Calu3 (cell line): ENCODE measurements at regions not wholly inside any gene's neighbourhood (a gene's known extent, or its start where the extent isn't known, plus 50 kb on each side); places are given as distances from the start of the nearest gene placed in this dataset.
"Not testable (repeated sequence)": the region's sequence is repeated elsewhere in the genome, so short reads cannot be mapped to it uniquely, and the experiment has no call there.

Experiments
- BruUV-seq: library from RNA; stranded (reverse); fragments of 400-500 nt; replicated peaks from 2 replicates; lab custom pipeline; 2021; lab: Mats Ljungman, UMichigan
- CTCF ChIA-PET: fragments of 300-600 bp; sonication (Branson Sonifier 250); formaldehyde crosslinking; loops from one replicate; lab custom pipeline; 2022; ENCODE audit warnings: antibody characterized with exemption; lab: Charles Lee
- DNase-seq: peaks from one replicate; pipeline ENCODE4 v3.0.0; 2022
- H3K27ac Mint-ChIP-seq: one replicate; pipeline ENCODE4 v1.8.0; 2022; ENCODE audit warnings: mixed read lengths; ENCODE audit not compliant: unreplicated experiment
- H3K27me3 Mint-ChIP-seq: one replicate; pipeline ENCODE4 v1.8.0; 2022; ENCODE audit warnings: mixed read lengths; ENCODE audit not compliant: unreplicated experiment
- H3K36me3 Mint-ChIP-seq: one replicate; pipeline ENCODE4 v1.8.0; 2022; ENCODE audit warnings: mild to moderate bottlenecking, moderate library complexity, mixed read lengths; ENCODE audit not compliant: insufficient read depth, unreplicated experiment
- H3K4me1 Mint-ChIP-seq: one replicate; pipeline ENCODE4 v1.8.0; 2022; ENCODE audit warnings: mild to moderate bottlenecking, low read depth, mixed read lengths; ENCODE audit not compliant: unreplicated experiment
- H3K4me3 Mint-ChIP-seq: one replicate; pipeline ENCODE4 v1.8.0; 2022; ENCODE audit warnings: mild to moderate bottlenecking, low read depth, moderate library complexity, mixed read lengths; ENCODE audit not compliant: unreplicated experiment
- H3K9me3 Mint-ChIP-seq: one replicate; pipeline ENCODE4 v1.8.0; 2022; ENCODE audit warnings: low read depth, mixed read lengths; ENCODE audit not compliant: unreplicated experiment
- intact Hi-C: fragments of 100-400 bp; cut with micrococcal nuclease; formaldehyde crosslinking; loops from one replicate; pipeline ENCODE4 v1.10.0; 2022; ENCODE audit not compliant: unreplicated experiment
- TF ChIP-seq, protein P1 (sequence below): fragments of 200-600 bp; IDR thresholded peaks from one replicate; pipeline ENCODE4 v1.8.0; 2022; ENCODE audit warnings: antibody characterized with exemption; ENCODE audit not compliant: unreplicated experiment

DNA sequence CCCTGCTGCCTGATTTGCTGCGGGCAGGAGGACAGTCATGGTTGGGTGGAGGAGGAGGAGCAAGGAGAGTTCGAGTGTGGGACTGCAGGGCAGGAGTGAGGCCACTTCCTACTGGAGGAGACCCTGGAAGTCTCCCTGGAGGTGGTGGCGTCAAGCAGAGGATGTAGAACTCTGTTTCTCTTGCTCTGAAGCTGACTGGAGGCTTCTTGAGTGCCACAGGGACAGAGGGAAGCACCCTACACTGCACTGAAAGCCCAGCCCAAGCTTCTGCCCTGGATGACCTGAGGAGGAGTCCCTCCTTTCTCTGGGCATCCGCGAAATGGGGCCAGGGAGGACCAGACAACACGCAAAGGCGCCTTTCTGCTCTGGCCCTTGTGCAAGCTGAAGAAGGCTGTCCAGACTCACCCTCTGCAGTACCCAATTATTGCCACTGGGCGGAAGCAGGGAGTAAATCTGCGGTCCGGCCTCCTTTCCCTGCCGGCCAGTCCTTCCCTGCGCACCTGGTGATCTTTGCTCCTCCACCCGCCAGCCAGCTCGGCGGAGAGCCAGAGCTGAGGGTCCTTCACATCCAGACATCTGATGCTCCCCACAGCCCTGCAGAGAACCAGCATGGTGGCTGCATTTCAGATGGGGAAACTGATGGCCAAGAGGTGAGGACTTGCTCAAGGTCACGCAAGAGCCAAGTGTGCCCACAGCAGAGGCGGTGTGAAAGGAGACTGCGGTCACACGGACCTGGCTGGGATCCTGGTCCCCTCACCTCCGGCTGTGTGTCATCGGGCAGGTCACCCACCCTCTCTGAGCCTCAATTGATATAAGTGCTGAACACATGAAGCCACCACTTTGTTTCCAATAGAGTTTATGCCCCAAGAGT lies 207.1 kb downstream of the TBC1D2B start:
- TF ChIP-seq, protein P1, sequence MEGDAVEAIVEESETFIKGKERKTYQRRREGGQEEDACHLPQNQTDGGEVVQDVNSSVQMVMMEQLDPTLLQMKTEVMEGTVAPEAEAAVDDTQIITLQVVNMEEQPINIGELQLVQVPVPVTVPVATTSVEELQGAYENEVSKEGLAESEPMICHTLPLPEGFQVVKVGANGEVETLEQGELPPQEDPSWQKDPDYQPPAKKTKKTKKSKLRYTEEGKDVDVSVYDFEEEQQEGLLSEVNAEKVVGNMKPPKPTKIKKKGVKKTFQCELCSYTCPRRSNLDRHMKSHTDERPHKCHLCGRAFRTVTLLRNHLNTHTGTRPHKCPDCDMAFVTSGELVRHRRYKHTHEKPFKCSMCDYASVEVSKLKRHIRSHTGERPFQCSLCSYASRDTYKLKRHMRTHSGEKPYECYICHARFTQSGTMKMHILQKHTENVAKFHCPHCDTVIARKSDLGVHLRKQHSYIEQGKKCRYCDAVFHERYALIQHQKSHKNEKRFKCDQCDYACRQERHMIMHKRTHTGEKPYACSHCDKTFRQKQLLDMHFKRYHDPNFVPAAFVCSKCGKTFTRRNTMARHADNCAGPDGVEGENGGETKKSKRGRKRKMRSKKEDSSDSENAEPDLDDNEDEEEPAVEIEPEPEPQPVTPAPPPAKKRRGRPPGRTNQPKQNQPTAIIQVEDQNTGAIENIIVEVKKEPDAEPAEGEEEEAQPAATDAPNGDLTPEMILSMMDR = peak; percentile 88
- peaks cover 80% of the 10 kb centered on the region for H3K27me3 Mint-ChIP-seq
- H3K4me3 Mint-ChIP-seq = no peak overlapping the region
- H3K36me3 Mint-ChIP-seq = peaks cover 3% of the 10 kb centered on the region
- CTCF ChIA-PET = interaction anchor here (0.7 to 1.3 kb wide), 2 partner anchors 31 to 237 kb away, joined by 3 to 5 read pairs; no protein-coding TSS in a partner anchor
- peak; percentile 90 for DNase-seq
- H3K9me3 Mint-ChIP-seq = no peaks in the 10 kb centered on the region
- H3K27ac Mint-ChIP-seq = no peak overlapping the region
- H3K4me1 Mint-ChIP-seq = peaks cover 7% of the 10 kb centered on the region
- intact Hi-C loops = no loop called here
- no TSS peak for BruUV-seq

DNA sequence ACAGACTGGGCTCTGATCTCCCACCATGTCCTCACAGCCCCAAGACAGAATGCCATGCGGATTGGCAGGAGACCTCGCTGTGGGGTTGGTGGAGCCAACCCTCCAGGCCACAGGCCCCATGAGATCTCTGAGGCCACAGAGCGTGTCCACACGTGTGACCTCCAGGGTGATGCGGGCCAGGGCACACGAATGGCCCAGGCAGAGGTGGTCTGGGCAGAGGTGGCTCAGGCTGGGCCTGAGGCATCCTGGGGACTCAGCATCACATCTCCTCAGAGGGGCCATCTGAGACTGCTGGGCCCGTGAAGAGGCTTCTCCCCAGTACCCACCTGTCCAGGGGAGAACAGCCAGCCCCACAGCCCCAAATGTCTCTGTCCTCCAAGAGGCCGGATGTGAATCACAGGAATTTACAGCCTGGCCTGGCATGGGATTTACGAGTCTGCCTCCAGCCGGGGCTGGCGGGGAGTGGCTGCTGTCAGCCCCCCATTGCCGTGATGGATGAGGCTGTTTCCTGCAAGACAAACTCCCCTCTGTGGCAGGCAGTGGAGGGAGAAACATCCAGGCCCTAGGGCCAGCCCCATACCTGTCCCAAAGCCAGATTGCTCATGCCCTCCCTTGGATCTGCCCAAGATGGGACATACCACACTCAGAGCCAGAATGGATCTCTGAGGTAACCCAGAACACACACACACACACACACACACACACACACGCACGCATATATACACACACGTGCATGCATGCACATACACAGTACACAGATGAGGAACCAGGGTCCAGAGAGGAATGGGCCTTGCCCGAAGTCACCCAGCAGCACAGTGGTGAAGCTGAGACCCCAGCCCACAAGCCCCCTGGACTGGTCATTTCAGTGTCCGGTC lies 208.3 kb downstream of the TBC1D2B start:
- intact Hi-C loops = no loop called here
- CTCF ChIA-PET = interaction anchor here (1.3 kb wide), 1 partner anchor 32 kb away, joined by 5 read pairs; no protein-coding TSS in a partner anchor
- no TSS peak for BruUV-seq

DNA sequence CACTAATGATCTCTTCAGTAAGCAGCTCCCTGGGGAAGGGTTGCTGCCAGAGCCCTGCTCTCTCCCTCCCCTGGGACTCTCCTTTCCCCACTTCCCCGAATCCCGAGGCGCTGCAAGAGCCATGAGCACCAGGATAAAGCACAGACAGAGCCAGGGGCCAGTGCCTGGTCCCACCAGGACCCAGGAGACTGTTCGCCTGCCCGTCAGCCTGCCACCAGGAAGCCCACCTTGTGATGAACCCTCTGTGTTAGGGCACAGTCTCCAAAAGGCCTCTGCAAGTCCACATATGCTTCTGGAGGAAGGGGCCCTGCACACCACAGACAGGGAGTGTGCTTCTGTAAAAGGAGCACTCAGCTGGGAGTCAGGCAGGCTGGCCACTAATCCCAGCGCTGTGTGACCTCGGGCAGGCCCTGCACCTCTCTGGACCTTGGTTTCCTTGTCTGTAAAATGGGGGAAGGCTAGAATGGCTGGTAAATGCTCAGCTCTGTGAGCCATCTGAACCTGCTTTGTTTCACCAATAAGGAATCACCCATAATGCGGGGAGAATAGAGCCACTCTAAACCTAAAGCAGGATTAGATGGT lies 209.4 kb downstream of the TBC1D2B start:
- BruUV-seq, H3K4me1 Mint-ChIP-seq, CTCF ChIA-PET, DNase-seq, H3K27ac Mint-ChIP-seq, H3K36me3 Mint-ChIP-seq, H3K4me3 Mint-ChIP-seq, intact Hi-C loops, H3K9me3 Mint-ChIP-seq: not testable (repeated sequence)
- H3K27me3 Mint-ChIP-seq = peaks cover 89% of the 10 kb centered on the region

More for the DNA sequence above, 208.3 kb downstream of the TBC1D2B start:
- Mint-ChIP-seq H3K9me3 (no peaks in the 10 kb centered on the region), H3K27ac (no peak overlapping the region), H3K36me3 (peaks cover 3% of the 10 kb centered on the region), H3K4me1 (peaks cover 7% of the 10 kb centered on the region), H3K4me3 (no peak overlapping the region), H3K27me3 (peaks cover 89% of the 10 kb centered on the region)
- TF ChIP-seq, protein P1 = no peak
- DNase-seq = no peak

DNA sequence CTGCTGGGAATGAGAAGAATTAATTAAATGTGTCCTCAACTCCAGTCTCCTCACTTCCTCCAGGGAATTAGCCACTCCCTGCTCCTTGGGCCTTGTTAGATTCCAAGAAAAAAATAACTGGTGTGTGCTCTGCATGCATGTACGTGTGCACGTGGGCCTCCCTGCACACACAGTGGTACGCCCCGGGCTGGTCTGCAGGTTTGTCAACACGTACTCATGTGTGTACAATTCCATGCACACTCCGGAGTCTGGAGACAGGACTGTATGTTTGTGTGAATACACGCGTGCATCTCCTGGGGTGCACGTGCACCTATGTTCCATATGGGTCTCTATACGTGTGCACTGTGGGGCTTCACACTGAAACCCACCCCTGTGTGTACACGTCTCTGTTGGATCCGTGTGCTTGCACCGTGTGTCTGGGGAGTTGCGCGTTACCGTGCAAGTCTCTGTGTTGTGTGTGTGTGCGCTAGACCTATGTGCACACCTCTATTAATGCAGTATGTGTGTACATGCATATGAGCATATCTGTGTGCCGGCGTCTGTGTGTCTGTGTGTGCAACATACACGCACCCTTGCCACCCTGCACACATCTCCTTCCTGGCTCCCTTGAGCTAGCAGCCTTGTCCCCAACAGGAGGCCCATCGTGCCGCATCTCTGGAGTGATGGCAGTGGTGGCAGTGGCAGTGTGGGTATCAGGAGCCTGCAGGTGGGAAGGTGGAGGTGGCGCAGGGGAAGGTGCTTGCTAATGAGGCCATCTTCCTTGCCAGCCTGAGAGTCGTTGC lies 210.1 kb downstream of the TBC1D2B start:
- no peak for DNase-seq
- no peaks in the 10 kb centered on the region for H3K9me3 Mint-ChIP-seq
- H3K27me3 Mint-ChIP-seq = peaks cover 89% of the 10 kb centered on the region
- no peak overlapping the region for H3K4me3 Mint-ChIP-seq
- BruUV-seq = no TSS peak
- H3K27ac Mint-ChIP-seq = no peak overlapping the region
- intact Hi-C loops = no loop called here
- CTCF ChIA-PET = interaction anchor here (0.9 kb wide), 1 partner anchor 234 kb away, joined by 3 read pairs; no protein-coding TSS in a partner anchor
- H3K4me1 Mint-ChIP-seq = peaks cover 7% of the 10 kb centered on the region
- H3K36me3 Mint-ChIP-seq = peaks cover 3% of the 10 kb centered on the region
- TF ChIP-seq, protein P1 = no peak
